ENCODE measurements at regions not wholly inside any gene's neighbourhood (a gene's known extent, or its start where the extent isn't known, plus 50 kb on each side); places are given as distances from the start of the nearest gene placed in this dataset.

DNA sequence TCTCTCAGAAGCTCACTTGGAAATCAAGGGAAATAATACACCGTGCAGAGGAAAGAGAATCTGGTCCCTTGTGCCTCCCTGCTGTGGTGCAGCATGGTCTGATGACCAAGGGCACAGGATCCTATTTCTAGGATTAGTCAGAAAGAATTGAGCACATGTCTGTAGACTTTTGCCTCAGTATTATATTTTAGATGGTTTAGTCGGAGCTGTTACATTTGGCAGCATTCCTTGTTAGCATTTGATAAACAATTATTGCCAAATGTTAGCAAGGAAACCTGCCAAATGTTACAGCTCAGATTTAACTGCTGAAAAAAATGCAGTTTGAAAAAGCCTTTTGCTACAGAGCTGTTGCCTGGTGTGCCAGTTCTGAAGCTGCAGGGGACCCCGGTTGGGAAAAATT is 183.5 kb upstream of the DPYD start:
- H3K27me3 Mint-ChIP-seq (ENCODE audit: unreplicated experiment): no peaks in the 10 kb centered on the region
- H3K27ac Mint-ChIP-seq (ENCODE audit: unreplicated experiment): no peak overlapping the region
- DNase-seq (ENCODE audit: low spot score): no peak
- H3K4me1 Mint-ChIP-seq (ENCODE audit: unreplicated experiment): no peaks in the 10 kb centered on the region
- H3K9me3 Mint-ChIP-seq (ENCODE audit: unreplicated experiment): no peaks in the 10 kb centered on the region
- H3K4me3 Mint-ChIP-seq (ENCODE audit: unreplicated experiment): no peak overlapping the region
- TF ChIP-seq, protein P1, sequence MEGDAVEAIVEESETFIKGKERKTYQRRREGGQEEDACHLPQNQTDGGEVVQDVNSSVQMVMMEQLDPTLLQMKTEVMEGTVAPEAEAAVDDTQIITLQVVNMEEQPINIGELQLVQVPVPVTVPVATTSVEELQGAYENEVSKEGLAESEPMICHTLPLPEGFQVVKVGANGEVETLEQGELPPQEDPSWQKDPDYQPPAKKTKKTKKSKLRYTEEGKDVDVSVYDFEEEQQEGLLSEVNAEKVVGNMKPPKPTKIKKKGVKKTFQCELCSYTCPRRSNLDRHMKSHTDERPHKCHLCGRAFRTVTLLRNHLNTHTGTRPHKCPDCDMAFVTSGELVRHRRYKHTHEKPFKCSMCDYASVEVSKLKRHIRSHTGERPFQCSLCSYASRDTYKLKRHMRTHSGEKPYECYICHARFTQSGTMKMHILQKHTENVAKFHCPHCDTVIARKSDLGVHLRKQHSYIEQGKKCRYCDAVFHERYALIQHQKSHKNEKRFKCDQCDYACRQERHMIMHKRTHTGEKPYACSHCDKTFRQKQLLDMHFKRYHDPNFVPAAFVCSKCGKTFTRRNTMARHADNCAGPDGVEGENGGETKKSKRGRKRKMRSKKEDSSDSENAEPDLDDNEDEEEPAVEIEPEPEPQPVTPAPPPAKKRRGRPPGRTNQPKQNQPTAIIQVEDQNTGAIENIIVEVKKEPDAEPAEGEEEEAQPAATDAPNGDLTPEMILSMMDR (IDR thresholded peaks at IDR 0.05; ENCODE audit: unreplicated experiment): no peak
- H3K36me3 Mint-ChIP-seq (ENCODE audit: low read depth, unreplicated experiment): peaks cover 5% of the 10 kb centered on the region

DNA sequence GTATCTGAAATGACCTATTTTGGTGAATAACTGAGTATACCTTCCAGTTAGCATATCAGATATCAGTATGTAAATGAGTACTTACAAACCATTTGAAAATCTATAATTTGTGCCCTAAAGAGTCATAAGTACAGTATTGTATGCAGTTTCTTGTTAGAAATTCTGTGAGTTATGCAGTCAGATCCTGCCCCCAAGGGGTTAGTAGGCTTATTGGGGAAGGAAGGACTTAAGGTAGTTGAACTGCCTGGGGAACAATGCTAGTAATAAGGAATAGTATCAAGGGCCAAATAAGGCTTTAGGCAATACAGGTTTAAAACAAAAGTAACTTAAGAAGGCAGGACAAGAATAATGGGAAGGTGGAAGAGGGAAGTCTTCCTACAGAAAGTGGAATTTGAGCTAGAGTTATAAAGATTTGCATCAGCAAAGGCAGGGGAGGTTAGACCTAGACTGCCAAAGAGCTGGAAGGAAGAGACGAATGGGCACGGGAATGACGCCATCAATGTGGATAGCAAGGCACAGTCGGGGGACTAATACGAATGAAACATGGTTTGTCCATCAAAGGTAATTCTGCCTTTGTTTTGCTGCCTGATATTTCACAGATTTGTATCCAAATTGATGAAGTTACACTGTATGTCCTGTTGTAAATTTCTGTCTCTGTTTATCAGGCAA is 182.9 kb upstream of the DPYD start:
- DNase-seq (ENCODE audit: low spot score): no peak
- TF ChIP-seq, protein P1 (IDR thresholded peaks at IDR 0.05; ENCODE audit: unreplicated experiment): no peak
- no peak overlapping the region for H3K27ac Mint-ChIP-seq (ENCODE audit: unreplicated experiment)
- no peak overlapping the region for H3K4me3 Mint-ChIP-seq (ENCODE audit: unreplicated experiment)
- H3K4me1 Mint-ChIP-seq (ENCODE audit: unreplicated experiment): no peaks in the 10 kb centered on the region
- no peaks in the 10 kb centered on the region for H3K27me3 Mint-ChIP-seq (ENCODE audit: unreplicated experiment)
- H3K36me3 Mint-ChIP-seq (ENCODE audit: low read depth, unreplicated experiment): peaks cover 5% of the 10 kb centered on the region
- H3K9me3 Mint-ChIP-seq (ENCODE audit: unreplicated experiment): no peaks in the 10 kb centered on the region

DNA sequence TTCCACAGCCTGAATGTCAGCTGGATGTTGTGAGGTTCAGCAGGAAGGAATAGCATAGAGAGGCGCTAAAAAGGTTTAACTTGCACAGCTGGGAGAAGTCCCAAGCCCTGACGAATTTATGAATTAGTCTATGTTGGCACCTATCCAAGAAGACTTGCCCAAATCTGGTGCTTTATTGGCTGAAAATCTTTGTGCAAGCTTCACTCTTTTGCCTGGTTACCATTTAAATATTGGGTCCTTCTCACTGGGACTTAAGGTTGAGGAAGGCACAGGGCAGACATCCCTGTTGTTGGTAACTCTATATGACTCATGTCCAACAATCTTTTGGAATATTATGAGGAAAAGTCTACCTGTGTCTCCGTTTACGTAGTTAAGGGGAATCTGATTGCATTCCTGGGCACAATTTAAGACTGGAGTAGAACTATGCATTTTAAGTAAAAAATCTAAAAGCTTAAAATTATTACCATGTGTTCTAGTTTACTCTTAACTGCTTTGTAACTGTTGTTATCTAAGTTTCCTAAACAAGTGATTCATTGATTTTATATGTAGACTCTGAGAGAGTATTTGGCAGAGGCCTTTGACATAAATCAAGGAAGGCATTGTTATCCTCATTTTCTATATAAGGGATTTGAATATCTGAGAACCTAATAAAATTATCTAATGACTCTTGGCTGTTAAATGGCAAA is 181.7 kb upstream of the DPYD start:
- Mint-ChIP-seq H3K4me3 (ENCODE audit: unreplicated experiment) (no peak overlapping the region), H3K9me3 (ENCODE audit: unreplicated experiment) (no peaks in the 10 kb centered on the region), H3K4me1 (ENCODE audit: unreplicated experiment) (no peaks in the 10 kb centered on the region), H3K27me3 (ENCODE audit: unreplicated experiment) (no peaks in the 10 kb centered on the region), H3K27ac (ENCODE audit: unreplicated experiment) (no peak overlapping the region), H3K36me3 (ENCODE audit: low read depth, unreplicated experiment) (no peaks in the 10 kb centered on the region)
- TF ChIP-seq, protein P1 (IDR thresholded peaks at IDR 0.05; ENCODE audit: unreplicated experiment): no peak
- DNase-seq (ENCODE audit: low spot score): no peak

DNA sequence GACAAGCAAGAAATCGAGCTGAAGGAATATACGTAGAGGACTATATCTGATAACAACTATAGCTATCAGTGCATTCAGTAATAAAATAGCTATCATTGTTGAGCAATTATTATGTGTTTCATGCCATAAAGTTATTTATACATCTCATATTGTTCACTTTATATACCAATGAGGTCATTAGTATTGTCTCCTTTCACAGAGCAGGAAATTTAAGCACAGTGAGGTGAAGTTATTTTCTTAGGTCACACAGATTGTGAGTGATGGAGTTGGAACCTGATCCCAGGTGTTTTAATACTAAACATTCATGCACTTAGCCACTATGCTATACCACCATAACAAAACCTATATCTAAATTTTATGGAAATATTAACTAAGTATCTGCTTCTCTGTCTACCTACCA is 180.5 kb upstream of the DPYD start:
- H3K4me3 Mint-ChIP-seq (ENCODE audit: unreplicated experiment): no peak overlapping the region

DNA sequence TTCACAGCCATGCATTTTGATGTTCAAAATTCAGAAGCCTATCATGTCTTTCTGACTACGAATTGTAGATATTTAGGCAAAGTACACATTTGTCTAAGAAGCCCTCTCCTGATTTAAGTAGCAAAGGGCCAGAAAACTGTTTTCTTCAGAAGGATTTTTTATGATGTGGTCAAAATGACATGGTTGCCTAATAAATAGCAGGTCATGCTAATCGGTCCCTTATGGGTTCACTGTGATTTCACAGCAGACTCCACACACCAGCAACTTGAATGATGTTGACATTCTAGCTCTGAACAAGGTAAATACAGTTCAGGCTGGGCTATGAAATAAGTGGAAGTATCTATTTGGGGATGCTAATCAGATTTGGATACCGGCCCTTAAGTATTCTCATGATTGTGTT is 178.7 kb upstream of the DPYD start:
- DNase-seq (ENCODE audit: low spot score): no peak
- Mint-ChIP-seq H3K4me3 (ENCODE audit: unreplicated experiment) (no peak overlapping the region), H3K36me3 (ENCODE audit: low read depth, unreplicated experiment) (no peaks in the 10 kb centered on the region), H3K9me3 (ENCODE audit: unreplicated experiment) (no peaks in the 10 kb centered on the region), H3K27ac (ENCODE audit: unreplicated experiment) (no peak overlapping the region), H3K4me1 (ENCODE audit: unreplicated experiment) (no peaks in the 10 kb centered on the region), H3K27me3 (ENCODE audit: unreplicated experiment) (no peaks in the 10 kb centered on the region)
- TF ChIP-seq, protein P1 (IDR thresholded peaks at IDR 0.05; ENCODE audit: unreplicated experiment): no peak

More for the DNA sequence above, 180.5 kb upstream of the DPYD start:
- Mint-ChIP-seq H3K9me3 (ENCODE audit: unreplicated experiment) (no peaks in the 10 kb centered on the region), H3K4me1 (ENCODE audit: unreplicated experiment) (no peaks in the 10 kb centered on the region), H3K36me3 (ENCODE audit: low read depth, unreplicated experiment) (no peaks in the 10 kb centered on the region), H3K27me3 (ENCODE audit: unreplicated experiment) (no peaks in the 10 kb centered on the region), H3K27ac (ENCODE audit: unreplicated experiment) (no peak overlapping the region)
- DNase-seq (ENCODE audit: low spot score): no peak
- TF ChIP-seq, protein P1 (IDR thresholded peaks at IDR 0.05; ENCODE audit: unreplicated experiment): no peak

Measured in endothelial cell (in vitro differentiated cells).